A549 (cell line): ENCODE measurements at regions not wholly inside any gene's neighbourhood (a gene's known extent, or its start where the extent isn't known, plus 50 kb on each side); places are given as distances from the start of the nearest gene placed in this dataset.

ENCODE experiments used
- BHLHE40 ChIP-seq: IDR thresholded peaks from 2 replicates; pipeline ENCODE4 v1.6.1; 2012; ENCODE audit warnings: low read depth, low read length, inconsistent platforms
- CHD4 ChIP-seq: fragments of 200-600 bp; sonication (generic); IDR thresholded peaks from 2 replicates; pipeline ENCODE4 v1.6.1; 2016; ENCODE audit warnings: antibody characterized with exemption, mild to moderate bottlenecking, borderline replicate concordance
- CTCF ChIP-seq: fragments of >200 bp; sonication (Bioruptor Twin); formaldehyde crosslinking; IDR thresholded peaks from 3 replicates; pipeline ENCODE4 v1.5.1; 2016
- ELK1 ChIP-seq: fragments of 150-350 bp; IDR thresholded peaks from 2 replicates; pipeline ENCODE4 v1.6.1; 2014; ENCODE audit warnings: low read depth, mild to moderate bottlenecking, low read length
- FOSL2 ChIP-seq, 2 experiments: fragments of 450-650 bp in 1 of 2; fragments of >200 bp in 1 of 2; sonication (Bioruptor Twin) in 1 of 2; formaldehyde crosslinking; IDR thresholded peaks; 2 replicates each; pipeline versions ENCODE4 v1.5.0 to v1.6.1; 2016 to 2020; ENCODE audit warnings: mild to moderate bottlenecking in 1 of 2, moderate library complexity in 1 of 2
- NPAS2 ChIP-seq: fragments of 250-450 bp; sonication (Bioruptor Pico); IDR thresholded peaks from 2 replicates; pipeline ENCODE4 v1.8.0; 2022; ENCODE audit warnings: mild to moderate bottlenecking, moderate library complexity, borderline replicate concordance
- POLR2A ChIP-seq: IDR thresholded peaks from 2 replicates; pipeline ENCODE4 v1.6.1; 2012; ENCODE audit warnings: mild to moderate bottlenecking, low read length
- POLR2AphosphoS2 ChIP-seq: conservative IDR thresholded peaks from 2 replicates; pipeline ENCODE4 v1.6.1; 2012; ENCODE audit warnings: low read length, improper control_type of control experiment, inconsistent platforms
- RAD21 ChIP-seq, 2 experiments: fragments of >200 bp in 1 of 2; sonication (Bioruptor Twin) in 1 of 2; formaldehyde crosslinking in 1 of 2; IDR thresholded peaks in 1 of 2; conservative IDR thresholded peaks in 1 of 2; 2 replicates in 1 of 2; 3 replicates in 1 of 2; pipeline ENCODE4 v1.6.1; 2012 to 2018; ENCODE audit warnings: inconsistent platforms in 1 of 2
- REST ChIP-seq: fragments of 200-600 bp; sonication (generic); IDR thresholded peaks from 2 replicates; pipeline ENCODE4 v1.6.1; 2016; ENCODE audit warnings: antibody characterized with exemption, mild to moderate bottlenecking, moderate library complexity
- ZNF302 ChIP-seq: fragments of 250-450 bp; sonication (Bioruptor Pico); IDR thresholded peaks from 2 replicates; pipeline ENCODE4 v1.9.0; 2021; ENCODE audit warnings: inconsistent platforms, mild to moderate bottlenecking, moderate library complexity

- no peak for TF ChIP-seq CTCF
- TF ChIP-seq POLR2A: no peak
- TF ChIP-seq REST: no peak
- no peak for TF ChIP-seq CHD4
- TF ChIP-seq RAD21 (conservative IDR thresholded peaks at IDR 0.05 in 1 of 2, IDR thresholded peaks at IDR 0.05 in 1 of 2): no peak
- no peak for TF ChIP-seq ELK1
- TF ChIP-seq BHLHE40: no peak
- TF ChIP-seq ZNF302 (CRISPR knock-in tag): no peak
- TF ChIP-seq NPAS2 (CRISPR knock-in tag): no peak
- TF ChIP-seq POLR2AphosphoS2: no peak
- no peak for TF ChIP-seq FOSL2 (IDR thresholded peaks at IDR 0.05)
- TF ChIP-seq FOSL2 (CRISPR knock-in tag; IDR thresholded peaks at IDR 0.05): no peak
Measured at GRCh38 chr2:56985609-56986008, 801.8 kb downstream of the CCDC85A start.
